Lower lobe of right lung (tissue), 2 donors: ENCODE measurements at regions not wholly inside any gene's neighbourhood (a gene's known extent, or its start where the extent isn't known, plus 50 kb on each side); places are given as distances from the start of the nearest gene placed in this dataset.

ENCODE experiments used
- ATAC-seq, 2 donors: fragments of 200-7000 bp; cut with Tn5 transposase; one replicate each; pipeline ENCODE4 v1.9.1; 2020 to 2022; ENCODE audit warnings: mild to moderate bottlenecking in 2 of 2, moderate library complexity in 2 of 2
- DNase-seq: peaks from one replicate; pipeline ENCODE4 v3.0.0-alpha.2; 2020
- H3K27ac ChIP-seq: fragments of 200-600 bp; one replicate; pipeline ENCODE4 v1.8.0; 2022
- H3K27me3 ChIP-seq: fragments of 200-600 bp; one replicate; pipeline ENCODE4 v1.8.0; 2022; ENCODE audit warnings: low read depth
- H3K36me3 ChIP-seq: fragments of 200-600 bp; one replicate; pipeline ENCODE4 v1.8.0; 2022; ENCODE audit warnings: mild to moderate bottlenecking
- H3K4me1 ChIP-seq: fragments of 200-600 bp; one replicate; pipeline ENCODE4 v1.8.0; 2022
- H3K4me3 ChIP-seq: fragments of 200-600 bp; one replicate; pipeline ENCODE4 v1.8.0; 2022; ENCODE audit warnings: mild to moderate bottlenecking
- H3K9me3 ChIP-seq: fragments of 200-600 bp; one replicate; pipeline ENCODE4 v1.8.0; 2022
- CTCF ChIP-seq: fragments of 200-600 bp; IDR thresholded peaks from one replicate; pipeline ENCODE4 v1.8.0; 2022; ENCODE audit warnings: antibody characterized with exemption, mild to moderate bottlenecking
- intact Hi-C: fragments of 100-400 bp; cut with DNase I; formaldehyde crosslinking; loops from one replicate; pipeline ENCODE4 v1.11.0; 2022
- donor health status: DM: no; HTN: yes; CAD: no; lungs with severe emphysema.

GRCh38 chr4:170705907-170706306 lies 616.2 kb upstream of the AADAT start:
- Histone ChIP-seq H3K4me1 (no peaks in the 10 kb centered on the region), H3K27me3 (no peaks in the 10 kb centered on the region), H3K36me3 (no peaks in the 10 kb centered on the region), H3K9me3 (no peaks in the 10 kb centered on the region), H3K4me3 (no peak overlapping the region), H3K27ac (no peak overlapping the region)
- intact Hi-C loops, result no loop called here
- TF ChIP-seq CTCF, result no peak
- ATAC-seq, result no peak
- no peak for DNase-seq

- H3K36me3 ChIP-seq, result no peaks in the 10 kb centered on the region
- no peak overlapping the region for H3K27ac ChIP-seq
- no peaks in the 10 kb centered on the region for H3K9me3 ChIP-seq
- TF ChIP-seq CTCF, result no peak
- ATAC-seq (no peak), DNase-seq (no peak)
- H3K27me3 ChIP-seq, result no peaks in the 10 kb centered on the region
- intact Hi-C loops, result no loop called here
- no peak overlapping the region for H3K4me3 ChIP-seq
- no peaks in the 10 kb centered on the region for H3K4me1 ChIP-seq
These were observed 610.3 kb upstream of the AADAT start for GRCh38 chr4:170700064-170700463.

- Histone ChIP-seq H3K4me3 (no peak overlapping the region), H3K27me3 (no peaks in the 10 kb centered on the region), H3K27ac (no peak overlapping the region), H3K9me3 (no peaks in the 10 kb centered on the region), H3K36me3 (no peaks in the 10 kb centered on the region), H3K4me1 (no peaks in the 10 kb centered on the region)
- ATAC-seq (no peak), DNase-seq (no peak)
- TF ChIP-seq CTCF, result no peak
- intact Hi-C loops, result no loop called here
These were observed 608.6 kb upstream of the AADAT start for GRCh38 chr4:170698334-170698733.

GRCh38 chr4:170697845-170698244 lies 608.1 kb upstream of the AADAT start:
- ATAC-seq (no peak), DNase-seq (no peak)
- Histone ChIP-seq H3K9me3 (no peaks in the 10 kb centered on the region), H3K4me3 (no peak overlapping the region), H3K36me3 (no peaks in the 10 kb centered on the region), H3K27ac (no peak overlapping the region), H3K27me3 (no peaks in the 10 kb centered on the region), H3K4me1 (no peaks in the 10 kb centered on the region)
- no peak for TF ChIP-seq CTCF
- intact Hi-C loops, result no loop called here

- no peak overlapping the region for H3K27ac ChIP-seq
- H3K4me1 ChIP-seq, result no peaks in the 10 kb centered on the region
- no peaks in the 10 kb centered on the region for H3K27me3 ChIP-seq
These were observed 607.3 kb upstream of the AADAT start for GRCh38 chr4:170697045-170697444.

More at GRCh38 chr4:170697045-170697444, 607.3 kb upstream of the AADAT start:
- no peak for TF ChIP-seq CTCF
- intact Hi-C loops, result no loop called here
- no peaks in the 10 kb centered on the region for H3K36me3 ChIP-seq
- DNase-seq (no peak), ATAC-seq (no peak)
- no peak overlapping the region for H3K4me3 ChIP-seq
- H3K9me3 ChIP-seq, result no peaks in the 10 kb centered on the region
